Activated B cell treated with CpG ODN at 0.5 μM for 24 hours (primary cell): ENCODE measurements at regions not wholly inside any gene's neighbourhood (a gene's known extent, or its start where the extent isn't known, plus 50 kb on each side); places are given as distances from the start of the nearest gene placed in this dataset.

ENCODE experiments used
- ATAC-seq: fragments of 200-7000 bp; cut with Tn5 transposase; one replicate; pipeline ENCODE4 v1.10.0; 2021; ENCODE audit warnings: low read depth, mild to moderate bottlenecking, moderate library complexity
- CTCF ChIA-PET: fragments of 350-600 bp; sonication (Branson Sonifier 250); formaldehyde crosslinking; loops from one replicate; lab custom pipeline; 2021; ENCODE audit warnings: antibody characterized with exemption; lab: Charles Lee
- POLR2A ChIA-PET: fragments of 350-600 bp; sonication (Branson Sonifier 250); formaldehyde crosslinking; loops from one replicate; lab custom pipeline; 2021; ENCODE audit warnings: antibody characterized with exemption; lab: Charles Lee
- DNase-seq: peaks from one replicate; pipeline ENCODE4 v3.0.0; 2022
- H3K27ac Mint-ChIP-seq: one replicate; pipeline ENCODE4 v1.8.0; 2020; ENCODE audit warnings: mixed read lengths
- H3K27me3 Mint-ChIP-seq: one replicate; pipeline ENCODE4 v1.8.0; 2021; ENCODE audit warnings: mixed read lengths
- H3K36me3 Mint-ChIP-seq: one replicate; pipeline ENCODE4 v1.8.0; 2021; ENCODE audit warnings: low read depth, mixed read lengths
- H3K4me1 Mint-ChIP-seq: one replicate; pipeline ENCODE4 v1.8.0; 2021; ENCODE audit warnings: mixed read lengths
- H3K4me3 Mint-ChIP-seq: one replicate; pipeline ENCODE4 v1.8.0; 2020; ENCODE audit warnings: mild to moderate bottlenecking, mixed read lengths
- H3K9me3 Mint-ChIP-seq: one replicate; pipeline ENCODE4 v1.8.0; 2020; ENCODE audit warnings: mixed read lengths
- CTCF ChIP-seq: fragments of 200-600 bp; IDR thresholded peaks from one replicate; pipeline ENCODE4 v1.8.0; 2022; ENCODE audit warnings: antibody characterized with exemption, mild to moderate bottlenecking
- intact Hi-C: fragments of 100-400 bp; cut with micrococcal nuclease; formaldehyde crosslinking; loops from one replicate; pipeline ENCODE4 v1.15.1; 2024

GRCh38 chr20:39913274-39913673 lies 775.8 kb downstream of the MAFB start:
- Mint-ChIP-seq H3K4me3 (no peak overlapping the region), H3K4me1 (no peaks in the 10 kb centered on the region), H3K27ac (no peak overlapping the region), H3K36me3 (no peaks in the 10 kb centered on the region), H3K9me3 (no peaks in the 10 kb centered on the region), H3K27me3 (no peaks in the 10 kb centered on the region)
- POLR2A ChIA-PET: no interaction called here
- CTCF ChIA-PET: no interaction called here
- ATAC-seq (no peak), DNase-seq (no peak)
- intact Hi-C loops: no loop called here
- no peak for TF ChIP-seq CTCF

- Mint-ChIP-seq H3K4me3 (no peak overlapping the region), H3K4me1 (no peaks in the 10 kb centered on the region), H3K27ac (no peak overlapping the region), H3K27me3 (peaks cover 3% of the 10 kb centered on the region), H3K9me3 (no peaks in the 10 kb centered on the region), H3K36me3 (no peaks in the 10 kb centered on the region)
- intact Hi-C loops: no loop called here
- DNase-seq: no peak
- TF ChIP-seq CTCF: no peak
- ATAC-seq: no peak
- CTCF ChIA-PET: no interaction called here
- POLR2A ChIA-PET: no interaction called here
Observed at GRCh38 chr20:39911497-39911896, 777.5 kb downstream of the MAFB start.

GRCh38 chr20:39910536-39910935 lies 778.5 kb downstream of the MAFB start:
- Mint-ChIP-seq H3K4me3 (no peak overlapping the region), H3K4me1 (no peaks in the 10 kb centered on the region), H3K27ac (no peak overlapping the region), H3K27me3 (peaks cover 7% of the 10 kb centered on the region), H3K36me3 (no peaks in the 10 kb centered on the region), H3K9me3 (no peaks in the 10 kb centered on the region)
- CTCF ChIA-PET: no interaction called here
- ATAC-seq (no peak), DNase-seq (no peak)
- TF ChIP-seq CTCF: no peak
- POLR2A ChIA-PET: no interaction called here
- intact Hi-C loops: no loop called here

- no peak overlapping the region for H3K4me3 Mint-ChIP-seq
- ATAC-seq (no peak), DNase-seq (no peak)
- intact Hi-C loops: no loop called here
- H3K27me3 Mint-ChIP-seq: peaks cover 7% of the 10 kb centered on the region
- ChIA-PET POLR2A (no interaction called here), CTCF (no interaction called here)
- no peak overlapping the region for H3K27ac Mint-ChIP-seq
- H3K4me1 Mint-ChIP-seq: no peaks in the 10 kb centered on the region
- no peak for TF ChIP-seq CTCF
- H3K9me3 Mint-ChIP-seq: no peaks in the 10 kb centered on the region
- H3K36me3 Mint-ChIP-seq: no peaks in the 10 kb centered on the region
Observed at GRCh38 chr20:39909447-39909846, 779.6 kb downstream of the MAFB start.

GRCh38 chr20:39904476-39905112 lies 784.4 kb downstream of the MAFB start:
- ChIA-PET POLR2A (no interaction called here), CTCF (no interaction called here)
- TF ChIP-seq CTCF: no peak
- Mint-ChIP-seq H3K36me3 (no peaks in the 10 kb centered on the region), H3K4me1 (no peaks in the 10 kb centered on the region), H3K4me3 (no peak overlapping the region), H3K9me3 (no peaks in the 10 kb centered on the region), H3K27me3 (peaks cover 7% of the 10 kb centered on the region), H3K27ac (no peak overlapping the region)
- intact Hi-C loops: no loop called here
- ATAC-seq: no peak
- no peak for DNase-seq
